ENCODE measurements at regions not wholly inside any gene's neighbourhood (a gene's known extent, or its start where the extent isn't known, plus 50 kb on each side); places are given as distances from the start of the nearest gene placed in this dataset.

- WGBS, 2 donors = 94 to 95% methylated on average over 25 of the region's 25 CpGs
- TF ChIP-seq EP300 (IDR thresholded peaks at IDR 0.05) = no peak
- Histone ChIP-seq H3K4me3 (no peak overlapping the region), H3K27me3 (no peaks in the 10 kb centered on the region), H3K4me1 (peaks cover 0 to 55% (median 3%) of the 10 kb centered on the region in 4 donors), H3K9me3 (no peaks in the 10 kb centered on the region), H3K36me3 (no peaks in the 10 kb centered on the region), H3K27ac (peak overlapping the region in 2 of 4 donors; percentile 2 to 89)
- DNase-seq (ENCODE audit: low spot score in 2 of 2) = peak in 1 of 2 donors; percentile 3
Measured at GRCh38 chr6:167570460-167571400, 245.8 kb downstream of the TTLL2 start.

DNA sequence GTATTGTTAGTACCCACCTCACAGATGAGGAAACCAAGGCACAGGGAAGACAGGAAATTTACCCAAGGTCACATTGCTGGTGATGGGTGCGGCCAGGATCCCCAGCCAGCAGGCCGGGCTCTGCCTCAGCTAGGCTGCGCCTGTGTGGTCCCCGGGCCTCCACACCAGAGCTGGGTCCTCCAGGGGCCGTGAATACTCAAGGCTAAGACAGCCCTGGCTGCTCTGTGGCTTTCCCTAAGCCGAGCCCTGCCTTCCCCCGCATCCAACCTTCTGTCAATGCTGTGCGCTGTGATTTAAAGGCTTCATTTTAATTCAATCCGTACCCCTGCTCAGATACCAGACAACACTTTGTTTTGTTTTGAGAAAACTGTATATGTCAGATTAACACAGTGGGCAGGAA is 246.7 kb downstream of the TTLL2 start:
- H3K36me3 ChIP-seq = no peaks in the 10 kb centered on the region
- peak overlapping the region in 2 of 4 donors; percentile 85 to 89 for H3K27ac ChIP-seq
- DNase-seq (ENCODE audit: low spot score in 2 of 2) = peak in 1 of 2 donors; percentile 4
- WGBS, 2 donors = 65 to 80% methylated on average over 8 to 9 of the region's 9 CpGs
- no peaks in the 10 kb centered on the region for H3K9me3 ChIP-seq
- H3K27me3 ChIP-seq = no peaks in the 10 kb centered on the region
- TF ChIP-seq POLR2A (IDR thresholded peaks at IDR 0.05) = no peak
- no peak for TF ChIP-seq EP300 (IDR thresholded peaks at IDR 0.05)
- TF ChIP-seq CTCF (IDR thresholded peaks at IDR 0.05) = no peak
- H3K4me3 ChIP-seq = no peak overlapping the region
- peaks cover 0 to 47% (median 3%) of the 10 kb centered on the region in 4 donors for H3K4me1 ChIP-seq

DNA sequence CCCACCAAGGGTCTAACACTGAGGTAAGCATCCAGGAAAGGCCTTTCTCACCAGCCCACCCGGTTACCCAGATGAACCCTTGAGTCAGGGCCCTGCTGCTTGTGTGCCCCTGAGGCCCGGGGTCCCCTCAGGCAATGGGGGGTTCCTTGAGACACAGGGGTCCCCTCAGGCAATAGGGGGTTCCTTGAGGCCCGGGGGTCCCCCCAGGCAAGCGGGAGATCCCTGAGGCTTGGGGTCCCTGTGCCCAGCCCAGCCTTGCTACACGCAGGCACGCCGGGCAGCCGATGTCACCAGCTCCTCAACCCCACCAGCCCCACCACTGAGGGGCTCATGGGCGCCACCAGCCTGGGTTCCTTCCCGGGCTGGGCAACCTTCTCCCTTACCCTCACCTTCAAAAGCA is 247.2 kb downstream of the TTLL2 start:
- Histone ChIP-seq H3K4me3 (no peak overlapping the region), H3K27me3 (no peaks in the 10 kb centered on the region), H3K4me1 (peaks cover 0 to 41% (median 3%) of the 10 kb centered on the region in 4 donors), H3K9me3 (no peaks in the 10 kb centered on the region), H3K36me3 (no peaks in the 10 kb centered on the region), H3K27ac (peak overlapping the region in 3 of 4 donors; percentile 52 to 89 (median 85))
- DNase-seq (ENCODE audit: low spot score in 2 of 2) = no peak
- WGBS, 2 donors = 85% methylated on average over 4 to 9 of the region's 10 CpGs
- TF ChIP-seq EP300 (IDR thresholded peaks at IDR 0.05) = no peak
- no peak for TF ChIP-seq CTCF (IDR thresholded peaks at IDR 0.05)
- no peak for TF ChIP-seq POLR2A (IDR thresholded peaks at IDR 0.05)

DNA sequence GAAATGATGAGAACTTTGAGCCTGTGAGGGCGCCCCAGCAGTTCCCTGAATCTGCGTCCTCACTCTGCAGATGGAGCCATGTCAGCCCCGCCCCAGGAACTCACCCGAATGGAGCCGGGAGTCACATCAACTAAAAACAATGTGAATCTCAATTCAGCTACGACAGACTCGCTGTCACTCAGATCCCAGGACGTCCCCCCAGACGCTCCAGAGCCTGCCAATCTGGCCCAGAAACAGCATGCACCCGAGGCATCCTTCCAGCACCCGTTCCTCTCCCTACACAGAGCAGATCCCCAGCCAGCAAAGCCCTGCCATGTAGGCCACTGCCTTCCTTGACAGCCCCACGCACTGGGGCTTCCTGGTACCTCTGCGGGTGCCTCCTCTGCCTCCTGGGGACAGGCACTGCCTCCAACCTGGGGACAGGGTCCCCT is 248.0 kb downstream of the TTLL2 start:
- 53 to 61% methylated on average over 13 of the region's 13 CpGs for WGBS, 2 donors
- TF ChIP-seq CTCF (IDR thresholded peaks at IDR 0.05) (no peak), EP300 (IDR thresholded peaks at IDR 0.05) (no peak), POLR2A (IDR thresholded peaks at IDR 0.05) (no peak)
- Histone ChIP-seq H3K4me1 (peaks cover 0 to 34% (median under 1%) of the 10 kb centered on the region in 4 donors), H3K36me3 (no peaks in the 10 kb centered on the region), H3K4me3 (peak overlapping the region in 1 of 4 donors; percentile 12), H3K9me3 (no peaks in the 10 kb centered on the region), H3K27me3 (no peaks in the 10 kb centered on the region), H3K27ac (peak overlapping the region in 3 of 4 donors; percentile 36 to 89 (median 85))
- peak in 1 of 2 donors; percentile 17 for DNase-seq (ENCODE audit: low spot score in 2 of 2)

DNA sequence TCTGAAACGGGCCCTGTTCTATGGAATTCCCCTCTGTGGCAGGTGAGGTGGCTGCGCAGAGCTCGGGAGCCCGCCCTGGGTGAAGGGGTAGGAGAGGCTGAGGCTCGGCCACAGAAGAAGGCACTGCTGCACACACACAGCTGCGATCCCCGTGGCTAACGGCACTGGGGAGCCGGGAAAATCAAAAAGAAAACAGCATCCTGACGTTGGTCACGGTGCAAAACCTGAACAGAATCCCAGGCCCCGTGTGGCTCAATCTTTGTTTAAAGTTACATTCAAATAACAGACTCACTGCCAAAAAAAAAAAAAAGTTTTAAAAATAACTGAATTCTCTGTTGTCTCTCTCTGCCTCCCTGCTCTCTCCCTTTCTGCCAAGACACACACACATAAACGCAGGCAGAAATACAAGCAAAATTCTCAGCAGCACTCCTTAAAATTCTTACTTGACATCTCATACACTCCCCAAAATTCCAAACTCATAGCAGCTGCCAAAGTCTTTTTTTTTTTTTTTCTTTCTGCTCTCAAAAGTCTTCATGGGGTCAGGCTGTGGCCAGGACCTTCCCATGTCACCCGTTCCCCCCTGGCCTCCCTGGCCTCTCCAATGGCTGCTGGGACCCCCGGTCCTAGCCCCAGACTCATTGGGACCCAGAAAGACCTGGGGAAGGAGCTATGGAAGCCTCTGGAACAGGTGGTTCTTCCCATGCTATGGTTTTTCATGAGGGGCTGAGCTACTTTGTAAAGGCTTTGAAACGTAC is 248.8 kb downstream of the TTLL2 start:
- TF ChIP-seq CTCF (IDR thresholded peaks at IDR 0.05) (no peak), EP300 (IDR thresholded peaks at IDR 0.05) (peak in 1 of 2 donors; percentile 60)
- WGBS, 2 donors = 32 to 33% methylated on average over 16 of the region's 16 CpGs
- Histone ChIP-seq H3K4me1 (peaks cover 0 to 32% (median 0%) of the 10 kb centered on the region in 4 donors), H3K36me3 (no peaks in the 10 kb centered on the region), H3K27ac (peak overlapping the region; percentile 40 to 89 (median 70)), H3K4me3 (peak overlapping the region in 1 of 4 donors; percentile 12), H3K27me3 (no peaks in the 10 kb centered on the region), H3K9me3 (no peaks in the 10 kb centered on the region)
- DNase-seq (ENCODE audit: low spot score in 2 of 2) = peak in 1 of 2 donors; percentile 31

Measured in tibial nerve (tissue), 4 donors.